ENCODE measurements at regions not wholly inside any gene's neighbourhood (a gene's known extent, or its start where the extent isn't known, plus 50 kb on each side); places are given as distances from the start of the nearest gene placed in this dataset.

DNA sequence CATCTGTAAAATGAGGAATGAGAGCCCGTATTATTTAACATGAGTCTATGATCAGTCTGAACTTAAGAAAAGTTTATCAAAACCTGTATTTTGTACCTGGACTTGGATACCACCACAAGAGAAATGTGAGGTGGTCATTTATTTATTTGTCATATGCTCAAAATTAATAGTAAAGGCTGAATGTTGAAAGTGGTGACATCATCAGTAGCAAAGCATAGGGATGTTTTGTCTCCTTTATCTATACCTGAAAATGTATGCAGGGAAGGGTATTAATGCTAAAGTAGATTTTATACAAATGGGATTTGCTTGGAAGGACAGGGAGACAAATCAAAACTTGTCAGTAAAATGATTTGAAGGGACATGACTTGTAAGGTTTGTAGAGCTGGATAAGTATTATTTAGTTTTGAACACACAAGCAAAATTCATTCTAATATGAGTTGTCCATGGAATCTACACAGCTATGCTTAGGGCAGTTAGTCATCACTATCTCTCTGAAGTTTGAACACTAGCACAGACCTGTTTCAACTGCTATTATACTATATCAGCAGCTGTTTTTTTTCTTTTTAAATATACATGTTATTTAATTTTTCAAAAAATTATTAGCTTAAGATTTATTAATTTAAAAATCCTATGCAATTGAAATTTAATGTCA lies 52.4 kb upstream of the GUCY1A1 start:
- H3K27me3 ChIP-seq (ENCODE audit: control insufficient read depth, extremely low read depth, insufficient read depth, low read length) = no peaks in the 10 kb centered on the region
- H3K9me3 ChIP-seq (ENCODE audit: control insufficient read depth, low read depth, low read length) = no peaks in the 10 kb centered on the region
- no peaks in the 10 kb centered on the region for H3K36me3 ChIP-seq (ENCODE audit: control insufficient read depth in 2 of 2, extremely low read depth in 1 of 2, insufficient read depth in 2 of 2, low read length in 2 of 2)
- no peaks in the 10 kb centered on the region for H4K20me1 ChIP-seq (ENCODE audit: control insufficient read depth, extremely low read depth, insufficient read depth, low read length)
- H3K4me2 ChIP-seq (ENCODE audit: control insufficient read depth, extremely low read depth, insufficient read depth, low read depth, low read length) = no peak overlapping the region
- H3K9me1 ChIP-seq (ENCODE audit: control insufficient read depth, extremely low read depth, insufficient read depth, low read length) = no peaks in the 10 kb centered on the region
- dilution Hi-C loops (cut with MboI; ENCODE audit: extremely low pct_ligation_motif_present, low sequenced_read_pairs) = no loop called here
- H3K9ac ChIP-seq (ENCODE audit: control insufficient read depth, extremely low read depth, insufficient read depth, low read length) = no peak overlapping the region
- no peak overlapping the region for H2AFZ ChIP-seq (ENCODE audit: control insufficient read depth, low read length)
- FAIRE-seq (no peak), DNase-seq (ENCODE audit: low read depth, low spot score) (no peak)
- no peaks in the 10 kb centered on the region for H3K79me2 ChIP-seq (ENCODE audit: control insufficient read depth, insufficient read depth, low read length)
- no peaks in the 10 kb centered on the region for H3K4me1 ChIP-seq (ENCODE audit: control insufficient read depth, extremely low read depth, insufficient read depth, low read length)
- TF ChIP-seq, protein P1, sequence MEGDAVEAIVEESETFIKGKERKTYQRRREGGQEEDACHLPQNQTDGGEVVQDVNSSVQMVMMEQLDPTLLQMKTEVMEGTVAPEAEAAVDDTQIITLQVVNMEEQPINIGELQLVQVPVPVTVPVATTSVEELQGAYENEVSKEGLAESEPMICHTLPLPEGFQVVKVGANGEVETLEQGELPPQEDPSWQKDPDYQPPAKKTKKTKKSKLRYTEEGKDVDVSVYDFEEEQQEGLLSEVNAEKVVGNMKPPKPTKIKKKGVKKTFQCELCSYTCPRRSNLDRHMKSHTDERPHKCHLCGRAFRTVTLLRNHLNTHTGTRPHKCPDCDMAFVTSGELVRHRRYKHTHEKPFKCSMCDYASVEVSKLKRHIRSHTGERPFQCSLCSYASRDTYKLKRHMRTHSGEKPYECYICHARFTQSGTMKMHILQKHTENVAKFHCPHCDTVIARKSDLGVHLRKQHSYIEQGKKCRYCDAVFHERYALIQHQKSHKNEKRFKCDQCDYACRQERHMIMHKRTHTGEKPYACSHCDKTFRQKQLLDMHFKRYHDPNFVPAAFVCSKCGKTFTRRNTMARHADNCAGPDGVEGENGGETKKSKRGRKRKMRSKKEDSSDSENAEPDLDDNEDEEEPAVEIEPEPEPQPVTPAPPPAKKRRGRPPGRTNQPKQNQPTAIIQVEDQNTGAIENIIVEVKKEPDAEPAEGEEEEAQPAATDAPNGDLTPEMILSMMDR (optimal IDR thresholded peaks at IDR 0.05 in 1 of 3, IDR thresholded peaks at IDR 0.05 in 1 of 3, conservative IDR thresholded peaks at IDR 0.05 in 1 of 3; ENCODE audit: extremely low read depth in 1 of 3, insufficient read depth in 2 of 3, low read length in 3 of 3) = no peak
- TF ChIP-seq EZH2 (IDR thresholded peaks at IDR 0.05; ENCODE audit: low read length) = no peak
- H3K4me3 ChIP-seq (ENCODE audit: control insufficient read depth in 2 of 3, extremely low read depth in 1 of 3, insufficient read depth in 2 of 3, low read depth in 1 of 3, low read length in 3 of 3) = no peak overlapping the region
- H3K27ac ChIP-seq (ENCODE audit: control insufficient read depth, insufficient read depth, low read length) = no peak overlapping the region

DNA sequence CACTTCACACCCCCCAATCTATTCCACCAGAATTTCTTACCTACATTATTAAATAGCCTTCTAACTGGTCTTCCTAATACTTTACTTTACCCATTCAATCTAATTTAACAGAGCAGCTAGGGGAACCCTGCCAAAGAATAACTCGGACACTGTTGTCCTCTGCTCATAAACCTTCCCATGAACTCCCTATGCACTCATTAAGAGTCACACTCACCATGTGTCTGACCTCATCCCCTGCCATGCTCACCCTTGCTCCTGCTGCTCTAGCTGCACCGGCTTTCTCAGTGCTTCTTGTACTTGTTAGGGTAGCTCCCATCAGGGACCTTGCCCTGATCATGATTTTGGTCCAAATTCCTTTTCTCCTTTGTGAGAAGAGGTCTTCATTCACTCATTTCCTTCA lies 54.6 kb upstream of the GUCY1A1 start:
- H3K9ac ChIP-seq (ENCODE audit: control insufficient read depth, extremely low read depth, insufficient read depth, low read length) = no peak overlapping the region
- H3K9me1 ChIP-seq (ENCODE audit: control insufficient read depth, extremely low read depth, insufficient read depth, low read length) = no peaks in the 10 kb centered on the region
- H3K27ac ChIP-seq (ENCODE audit: control insufficient read depth, insufficient read depth, low read length) = no peak overlapping the region
- H2AFZ ChIP-seq (ENCODE audit: control insufficient read depth, low read length) = no peak overlapping the region
- DNase-seq (ENCODE audit: low read depth, low spot score) (no peak), FAIRE-seq (no peak)
- no peak overlapping the region for H3K4me3 ChIP-seq (ENCODE audit: control insufficient read depth in 2 of 3, extremely low read depth in 1 of 3, insufficient read depth in 2 of 3, low read depth in 1 of 3, low read length in 3 of 3)
- no peaks in the 10 kb centered on the region for H3K9me3 ChIP-seq (ENCODE audit: control insufficient read depth, low read depth, low read length)
- H3K4me2 ChIP-seq (ENCODE audit: control insufficient read depth, extremely low read depth, insufficient read depth, low read depth, low read length) = no peak overlapping the region
- no peaks in the 10 kb centered on the region for H3K4me1 ChIP-seq (ENCODE audit: control insufficient read depth, extremely low read depth, insufficient read depth, low read length)
- no peaks in the 10 kb centered on the region for H3K36me3 ChIP-seq (ENCODE audit: control insufficient read depth in 2 of 2, extremely low read depth in 1 of 2, insufficient read depth in 2 of 2, low read length in 2 of 2)
- TF ChIP-seq, protein P1 (optimal IDR thresholded peaks at IDR 0.05 in 1 of 3, IDR thresholded peaks at IDR 0.05 in 1 of 3, conservative IDR thresholded peaks at IDR 0.05 in 1 of 3; ENCODE audit: extremely low read depth in 1 of 3, insufficient read depth in 2 of 3, low read length in 3 of 3) = no peak
- TF ChIP-seq EZH2 (IDR thresholded peaks at IDR 0.05; ENCODE audit: low read length) = no peak
- dilution Hi-C loops (cut with MboI; ENCODE audit: extremely low pct_ligation_motif_present, low sequenced_read_pairs) = no loop called here
- no peaks in the 10 kb centered on the region for H3K27me3 ChIP-seq (ENCODE audit: control insufficient read depth, extremely low read depth, insufficient read depth, low read length)
- H4K20me1 ChIP-seq (ENCODE audit: control insufficient read depth, extremely low read depth, insufficient read depth, low read length) = no peaks in the 10 kb centered on the region
- H3K79me2 ChIP-seq (ENCODE audit: control insufficient read depth, insufficient read depth, low read length) = no peaks in the 10 kb centered on the region
